ENCODE measurements at regions not wholly inside any gene's neighbourhood (a gene's known extent, or its start where the extent isn't known, plus 50 kb on each side); places are given as distances from the start of the nearest gene placed in this dataset.

- TF ChIP-seq EZH2phosphoT487 (IDR thresholded peaks at IDR 0.05; ENCODE audit: borderline replicate concordance, low read length), result no peak
- TF ChIP-seq CTCF (IDR thresholded peaks at IDR 0.05; ENCODE audit: low read depth, low read length, poor library complexity, severe bottlenecking), result peak; percentile 18
These were observed 201.0 kb downstream of the PAPSS1 start for GRCh38 chr4:107519053-107519452.

Measured in DOHH2 (cell line).